ENCODE measurements at regions not wholly inside any gene's neighbourhood (a gene's known extent, or its start where the extent isn't known, plus 50 kb on each side); places are given as distances from the start of the nearest gene placed in this dataset. TPM values are rescaled to one million over a fixed set of nuclear protein-coding genes. Genes with fewer than 3 reads are reported as not detected.

Small RNA genes in the stretch of these regions (microRNA-seq; reads per million reads assigned to microRNA genes)
- not detected for gene MIR302F

Measured in Right ventricle myocardium superior (tissue), 1 donor.